K562 (cell line): ENCODE measurements at regions not wholly inside any gene's neighbourhood (a gene's known extent, or its start where the extent isn't known, plus 50 kb on each side); places are given as distances from the start of the nearest gene placed in this dataset.

Experiments used
- ATAC-seq: fragments of 200-7000 bp; cut with Tn5 transposase; 3 replicates; pipeline ENCODE4 v1.9.1; 2020; ENCODE audit warnings: moderate library complexity
- BruUV-seq: library from RNA; stranded (reverse); fragments of 400-500 nt; replicated peaks from 2 replicates; lab custom pipeline; 2021; lab: Mats Ljungman, UMichigan
- CTCF ChIA-PET: fragments of 300-600 bp; formaldehyde crosslinking; extraction: SDS; loops from one replicate; lab custom pipeline; 2021; ENCODE audit warnings: low intra/inter-chr PET ratio; lab: Yijun Ruan, JAX
- POLR2A ChIA-PET: fragments of 300-600, 350-650 bp; sonication (Branson Sonifier 250); formaldehyde crosslinking; extraction: SDS; loops from one replicate; lab custom pipeline; 2021; ENCODE audit warnings: antibody characterized with exemption, inconsistent platforms; lab: Yijun Ruan, JAX
- DNase-seq, 4 experiments: peaks; one replicate each; pipeline versions ENCODE4 v3.0.0 to v3.0.0-alpha.2; 2011 to 2018; ENCODE audit warnings: low spot score in 3 of 4, mixed read lengths in 3 of 4; ENCODE audit errors: extremely low read depth in 1 of 4
- FAIRE-seq: peaks from 2 replicates; lab custom pipeline; 2011; peaks lifted over from hg19 to GRCh38; lab: Jason Lieb, UNC
- H2AFZ ChIP-seq: 2 replicates; pipeline ENCODE4 v1.6.0; 2011; ENCODE audit warnings: low read depth, low read length, control low read depth, inconsistent platforms
- H3K27ac ChIP-seq: fragments of 200-600 bp; 3 replicates; pipeline ENCODE4 v1.8.0; 2011; ENCODE audit warnings: low read depth, mild to moderate bottlenecking, control low read depth, inconsistent platforms, low read length, moderate library complexity, mixed read lengths; ENCODE audit errors: extremely low read depth
- H3K27me3 ChIP-seq, 2 experiments: fragments of 300-600 bp in 1 of 2; 2 replicates in 1 of 2; 3 replicates in 1 of 2; pipeline versions ENCODE4 v1.6.0 to v1.8.0; 2011; ENCODE audit warnings: inconsistent platforms in 2 of 2, low read length in 2 of 2, mild to moderate bottlenecking in 1 of 2, mixed read lengths in 1 of 2, moderate library complexity in 1 of 2; ENCODE audit not compliant: control insufficient read depth in 2 of 2, insufficient read depth in 2 of 2
- H3K36me3 ChIP-seq: fragments of 300-600 bp; 3 replicates; pipeline ENCODE4 v1.8.0; 2011; ENCODE audit warnings: mild to moderate bottlenecking, low read length, inconsistent platforms; ENCODE audit not compliant: control insufficient read depth, insufficient read depth
- H3K4me1 ChIP-seq, 2 experiments: fragments of 200-600 bp in 1 of 2; replicated peaks in 1 of 2; 2 replicates in 1 of 2; 3 replicates in 1 of 2; pipeline versions ENCODE4 v1.5.1 to v1.8.0; 2011; ENCODE audit warnings: inconsistent platforms in 2 of 2, low read length in 2 of 2, mild to moderate bottlenecking in 1 of 2, mixed read lengths in 1 of 2, moderate library complexity in 1 of 2; ENCODE audit not compliant: control insufficient read depth in 2 of 2, insufficient read depth in 2 of 2
- H3K4me2 ChIP-seq: 2 replicates; pipeline ENCODE4 v1.6.1; 2011; ENCODE audit warnings: low read length, control low read depth, inconsistent platforms, mixed read lengths; ENCODE audit not compliant: insufficient read depth
- H3K4me3 ChIP-seq: fragments of 200-600 bp; sonication (generic), shearing (Covaris generic); 2 replicates; pipeline ENCODE4 v1.5.1; 2016; ENCODE audit warnings: control low read depth, inconsistent platforms
- H3K79me2 ChIP-seq: fragments of 200-600 bp; 3 replicates; pipeline ENCODE4 v1.8.0; 2011; ENCODE audit warnings: low read length, inconsistent platforms; ENCODE audit not compliant: control insufficient read depth, insufficient read depth
- H3K9ac ChIP-seq, 2 experiments: 2 replicates each; pipeline versions ENCODE4 v1.6.0 to v1.6.1; 2011; ENCODE audit warnings: low read depth in 2 of 2, low read length in 2 of 2, control low read depth in 1 of 2, inconsistent platforms in 1 of 2, mild to moderate bottlenecking in 1 of 2, mixed read lengths in 1 of 2; ENCODE audit not compliant: insufficient read depth in 1 of 2
- H3K9me1 ChIP-seq: one replicate; pipeline ENCODE4 v1.6.0; 2011; ENCODE audit warnings: inconsistent platforms, mild to moderate bottlenecking, low read length, moderate library complexity; ENCODE audit not compliant: control insufficient read depth, insufficient read depth
- H3K9me3 ChIP-seq: replicated peaks from 2 replicates; pipeline ENCODE4 v1.5.1; 2011; ENCODE audit warnings: low read depth, low read length, inconsistent platforms; ENCODE audit not compliant: control insufficient read depth, insufficient read depth
- H4K20me1 ChIP-seq: replicated peaks from 2 replicates; pipeline ENCODE4 v1.6.1; 2011; ENCODE audit warnings: low read length, inconsistent platforms, mixed read lengths; ENCODE audit not compliant: control insufficient read depth, insufficient read depth
- ATF1 ChIP-seq, 2 experiments: fragments of 450-650 bp in 1 of 2; IDR thresholded peaks; 2 replicates each; pipeline ENCODE4 v1.6.1; 2016; ENCODE audit warnings: missing compliant biosample characterization in 1 of 2, missing genetic modification characterization in 1 of 2
- HEY1 ChIP-seq: fragments of 250-450 bp; sonication (Bioruptor Pico); IDR thresholded peaks from 2 replicates; pipeline ENCODE4 v1.5.0; 2020; ENCODE audit warnings: mild to moderate bottlenecking, moderate library complexity, borderline replicate concordance
- MCM2 ChIP-seq: fragments of 450-650 bp; IDR thresholded peaks from 2 replicates; pipeline ENCODE4 v1.6.1; 2017; ENCODE audit warnings: low read depth, mild to moderate bottlenecking
- NFE2 ChIP-seq: IDR thresholded peaks from 2 replicates; pipeline ENCODE4 v1.6.1; 2014; ENCODE audit warnings: antibody characterized with exemption, low read depth
- ZNF586 ChIP-seq: fragments of 450-650 bp; formaldehyde crosslinking; conservative IDR thresholded peaks from 2 replicates; pipeline ENCODE4 v1.4.0; 2020; ENCODE audit warnings: mild to moderate bottlenecking, moderate library complexity
- WGBS: fragments of 100-300 bp; shearing (Covaris generic); methylation state at CpG from one replicate; pipeline ENCODE4 v1.1.6; 2016; ENCODE audit warnings: low coverage, mixed read lengths; ENCODE audit not compliant: insufficient coverage; ENCODE audit errors: missing lambda C conversion rate; 5-methylcytosine and 5-hydroxymethylcytosine counted together
- in situ Hi-C: fragments of 300-500 bp; cut with MboI; formaldehyde crosslinking; loops from 4 replicates; pipeline ENCODE4 v1.15.0; 2018; ENCODE audit warnings: inconsistent platforms, mixed read lengths
- intact Hi-C: fragments of 100-400 bp; cut with micrococcal nuclease; formaldehyde crosslinking; loops from 2 replicates; pipeline ENCODE4 v1.14.2; 2022
- TF ChIP-seq, protein P1 (sequence below): sonication (generic); formaldehyde crosslinking; IDR thresholded peaks from 2 replicates; pipeline ENCODE4 v1.8.0; 2022; ENCODE audit warnings: mild to moderate bottlenecking, missing genetic modification reagents
- TF ChIP-seq, protein P2 (sequence below): sonication (generic); formaldehyde crosslinking; IDR thresholded peaks from 2 replicates; pipeline ENCODE4 v1.9.0; 2022; ENCODE audit warnings: mild to moderate bottlenecking, missing genetic modification reagents

DNA sequence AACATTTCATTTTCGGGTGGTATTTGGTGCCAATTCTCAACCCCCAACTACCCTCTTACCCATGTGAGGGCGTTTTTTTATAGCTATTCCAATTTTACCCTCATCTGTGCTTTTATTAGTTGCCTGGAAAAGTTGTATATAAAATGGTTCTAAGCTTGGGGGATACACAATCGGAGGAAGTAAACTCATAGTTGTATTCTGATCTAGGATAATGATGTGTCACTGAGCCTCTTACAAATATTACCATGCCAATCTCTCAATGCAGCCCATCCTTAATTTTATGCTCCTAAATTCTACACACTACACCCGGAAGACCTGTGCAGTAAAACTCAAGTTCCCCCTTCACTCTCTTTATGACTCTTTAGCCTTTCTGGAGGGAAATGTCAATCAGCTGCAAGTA is 1206.5 kb upstream of the FLRT2 start:
- Histone ChIP-seq H3K27ac (no peak overlapping the region), H3K9me1 (no peaks in the 10 kb centered on the region), H4K20me1 (no peaks in the 10 kb centered on the region), H2AFZ (no peak overlapping the region), H3K4me3 (no peak overlapping the region), H3K79me2 (no peaks in the 10 kb centered on the region), H3K9ac (no peak overlapping the region), H3K9me3 (no peaks in the 10 kb centered on the region), H3K4me1 (no peaks in the 10 kb centered on the region), H3K4me2 (no peak overlapping the region), H3K27me3 (no peaks in the 10 kb centered on the region), H3K36me3 (no peaks in the 10 kb centered on the region)
- CTCF ChIA-PET, result no interaction called here
- intact Hi-C loops (no loop called here), in situ Hi-C loops (no loop called here)
- BruUV-seq, result no TSS peak
- POLR2A ChIA-PET, result no interaction called here
- WGBS, result 2% methylated on average over 4 of the region's 4 CpGs
- DNase-seq (no peak), ATAC-seq (no peak), FAIRE-seq (no peak)
- no peak for TF ChIP-seq NFE2
- no peak for TF ChIP-seq ZNF586
- TF ChIP-seq ATF1 (CRISPR knock-in tag; IDR thresholded peaks at IDR 0.05), result no peak
- no peak for TF ChIP-seq ATF1 (tag; IDR thresholded peaks at IDR 0.05)
- no peak for TF ChIP-seq HEY1 (CRISPR knock-in tag)
- TF ChIP-seq MCM2, result no peak
- TF ChIP-seq, protein P1, sequence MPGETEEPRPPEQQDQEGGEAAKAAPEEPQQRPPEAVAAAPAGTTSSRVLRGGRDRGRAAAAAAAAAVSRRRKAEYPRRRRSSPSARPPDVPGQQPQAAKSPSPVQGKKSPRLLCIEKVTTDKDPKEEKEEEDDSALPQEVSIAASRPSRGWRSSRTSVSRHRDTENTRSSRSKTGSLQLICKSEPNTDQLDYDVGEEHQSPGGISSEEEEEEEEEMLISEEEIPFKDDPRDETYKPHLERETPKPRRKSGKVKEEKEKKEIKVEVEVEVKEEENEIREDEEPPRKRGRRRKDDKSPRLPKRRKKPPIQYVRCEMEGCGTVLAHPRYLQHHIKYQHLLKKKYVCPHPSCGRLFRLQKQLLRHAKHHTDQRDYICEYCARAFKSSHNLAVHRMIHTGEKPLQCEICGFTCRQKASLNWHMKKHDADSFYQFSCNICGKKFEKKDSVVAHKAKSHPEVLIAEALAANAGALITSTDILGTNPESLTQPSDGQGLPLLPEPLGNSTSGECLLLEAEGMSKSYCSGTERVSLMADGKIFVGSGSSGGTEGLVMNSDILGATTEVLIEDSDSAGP (CRISPR knock-in tag), result no peak
- TF ChIP-seq, protein P2, sequence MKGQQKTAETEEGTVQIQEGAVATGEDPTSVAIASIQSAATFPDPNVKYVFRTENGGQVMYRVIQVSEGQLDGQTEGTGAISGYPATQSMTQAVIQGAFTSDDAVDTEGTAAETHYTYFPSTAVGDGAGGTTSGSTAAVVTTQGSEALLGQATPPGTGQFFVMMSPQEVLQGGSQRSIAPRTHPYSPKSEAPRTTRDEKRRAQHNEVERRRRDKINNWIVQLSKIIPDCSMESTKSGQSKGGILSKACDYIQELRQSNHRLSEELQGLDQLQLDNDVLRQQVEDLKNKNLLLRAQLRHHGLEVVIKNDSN (CRISPR knock-in tag), result no peak
